Prostate gland (tissue), 2 donors: ENCODE measurements at regions not wholly inside any gene's neighbourhood (a gene's known extent, or its start where the extent isn't known, plus 50 kb on each side); places are given as distances from the start of the nearest gene placed in this dataset.

ENCODE experiments used
- DNase-seq: peaks from one replicate; pipeline ENCODE4 v3.0.0-alpha.2; 2019; ENCODE audit warnings: low spot score
- H3K27ac ChIP-seq, 2 donors: fragments of 200-600 bp; sonication (generic); 2 replicates each; pipeline ENCODE4 v1.5.1; 2017 to 2019
- H3K27me3 ChIP-seq: fragments of 200-600 bp; sonication (generic); replicated peaks from 2 replicates; pipeline ENCODE4 v1.5.1; 2019; ENCODE audit not compliant: insufficient read depth
- H3K36me3 ChIP-seq, 2 donors: fragments of 200-600 bp; sonication (generic); 1 replicate in 1 of 2; 2 replicates in 1 of 2; pipeline versions ENCODE4 v1.5.1 to v1.8.1; 2017 to 2019
- H3K4me1 ChIP-seq: fragments of 200-600 bp; sonication (generic); replicated peaks from 2 replicates; pipeline ENCODE4 v1.5.1; 2019
- H3K4me3 ChIP-seq, 2 donors: fragments of 200-600 bp; sonication (generic); 2 replicates each; pipeline ENCODE4 v1.5.1; 2017 to 2019
- H3K9me3 ChIP-seq: fragments of 200-600 bp; sonication (generic); 2 replicates; pipeline ENCODE4 v1.5.1; 2017
- CTCF ChIP-seq, 4 experiments: fragments of 200-600 bp in 2 of 4; fragments of 450-650 bp in 2 of 4; sonication (generic) in 2 of 4; IDR thresholded peaks; 1 replicate in 3 of 4; 2 replicates in 1 of 4; pipeline ENCODE4 v1.5.1; 2016 to 2019; ENCODE audit warnings: antibody characterized with exemption in 4 of 4, mild to moderate bottlenecking in 2 of 4, moderate library complexity in 2 of 4
- POLR2A ChIP-seq: fragments of 450-650 bp; IDR thresholded peaks from one replicate; pipeline ENCODE4 v1.6.1; 2016; ENCODE audit warnings: antibody characterized with exemption, mild to moderate bottlenecking
- POLR2AphosphoS5 ChIP-seq: sonication (generic); formaldehyde crosslinking; IDR thresholded peaks from one replicate; pipeline ENCODE4 v1.6.1; 2017; ENCODE audit warnings: antibody characterized with exemption
- WGBS: methylation state at CpG from one replicate; pipeline ENCODE4 v1.1.5; 2018; 5-methylcytosine and 5-hydroxymethylcytosine counted together
- intact Hi-C: fragments of 100-400 bp; cut with DNase I; formaldehyde crosslinking; loops from one replicate; pipeline ENCODE4 v1.14.2; 2022

GRCh38 chr21:21751286-21751685, 753.1 kb downstream of the NCAM2 start:
- no peak overlapping the region for H3K4me3 ChIP-seq
- no peak for TF ChIP-seq POLR2AphosphoS5
- TF ChIP-seq POLR2A: no peak
- no peak for TF ChIP-seq CTCF (IDR thresholded peaks at IDR 0.05)
- H3K9me3 ChIP-seq: no peaks in the 10 kb centered on the region
- intact Hi-C loops: no loop called here
- WGBS: 58% methylated on average over 1 of the region's 1 CpG
- no peaks in the 10 kb centered on the region for H3K36me3 ChIP-seq
- no peak overlapping the region for H3K27ac ChIP-seq
- no peaks in the 10 kb centered on the region for H3K27me3 ChIP-seq
- no peaks in the 10 kb centered on the region for H3K4me1 ChIP-seq
- no peak for DNase-seq

- Histone ChIP-seq H3K27me3 (no peaks in the 10 kb centered on the region), H3K9me3 (no peaks in the 10 kb centered on the region), H3K36me3 (no peaks in the 10 kb centered on the region), H3K27ac (no peak overlapping the region), H3K4me3 (no peak overlapping the region), H3K4me1 (no peaks in the 10 kb centered on the region)
- WGBS: 29% methylated on average over 1 of the region's 1 CpG
- TF ChIP-seq POLR2AphosphoS5: no peak
- TF ChIP-seq CTCF (IDR thresholded peaks at IDR 0.05): no peak
- no peak for TF ChIP-seq POLR2A
- intact Hi-C loops: no loop called here
- DNase-seq: no peak
Measured at GRCh38 chr21:21762855-21763254, 764.6 kb downstream of the NCAM2 start.

- TF ChIP-seq CTCF (IDR thresholded peaks at IDR 0.05) (no peak), POLR2AphosphoS5 (no peak), POLR2A (no peak)
- Histone ChIP-seq H3K4me3 (no peak overlapping the region), H3K27me3 (no peaks in the 10 kb centered on the region), H3K9me3 (no peaks in the 10 kb centered on the region), H3K27ac (no peak overlapping the region), H3K36me3 (no peaks in the 10 kb centered on the region), H3K4me1 (no peaks in the 10 kb centered on the region)
- intact Hi-C loops: no loop called here
- WGBS: 70% methylated on average over 2 of the region's 2 CpGs
- no peak for DNase-seq
Measured at GRCh38 chr21:21764281-21764680, 766.1 kb downstream of the NCAM2 start.

- H3K27me3 ChIP-seq: no peaks in the 10 kb centered on the region
- H3K36me3 ChIP-seq: no peaks in the 10 kb centered on the region
- TF ChIP-seq CTCF (IDR thresholded peaks at IDR 0.05) (no peak), POLR2A (no peak), POLR2AphosphoS5 (no peak)
- no peak overlapping the region for H3K4me3 ChIP-seq
- no peaks in the 10 kb centered on the region for H3K9me3 ChIP-seq
- intact Hi-C loops: no loop called here
- 62% methylated on average over 5 of the region's 5 CpGs for WGBS
- no peak overlapping the region for H3K27ac ChIP-seq
- no peak for DNase-seq
- H3K4me1 ChIP-seq: no peaks in the 10 kb centered on the region
Measured at GRCh38 chr21:21767276-21767675, 769.1 kb downstream of the NCAM2 start.

- no peak overlapping the region for H3K27ac ChIP-seq
- H3K27me3 ChIP-seq: no peaks in the 10 kb centered on the region
- intact Hi-C loops: no loop called here
- no peaks in the 10 kb centered on the region for H3K36me3 ChIP-seq
- DNase-seq: no peak
- TF ChIP-seq POLR2A (no peak), POLR2AphosphoS5 (no peak), CTCF (IDR thresholded peaks at IDR 0.05) (no peak)
- no peak overlapping the region for H3K4me3 ChIP-seq
- H3K4me1 ChIP-seq: no peaks in the 10 kb centered on the region
- no peaks in the 10 kb centered on the region for H3K9me3 ChIP-seq
Measured at GRCh38 chr21:21788591-21788990, 790.4 kb downstream of the NCAM2 start.
